SK-N-SH (cell line): ENCODE measurements at regions not wholly inside any gene's neighbourhood (a gene's known extent, or its start where the extent isn't known, plus 50 kb on each side); places are given as distances from the start of the nearest gene placed in this dataset.

Source experiments
- CTCF ChIP-seq: fragments of 200-600 bp; sonication (generic); IDR thresholded peaks from 2 replicates; pipeline ENCODE4 v1.6.1; 2017; ENCODE audit warnings: antibody characterized with exemption, mild to moderate bottlenecking, moderate library complexity
- EP300 ChIP-seq, 2 experiments: IDR thresholded peaks; 2 replicates each; pipeline versions ENCODE4 v1.4.0 to v1.6.1; 2012; ENCODE audit warnings: borderline replicate concordance in 1 of 2, low read depth in 1 of 2, low read length in 1 of 2
- EZH2phosphoT487 ChIP-seq: fragments of 200-600 bp; sonication (generic); IDR thresholded peaks from 2 replicates; pipeline ENCODE4 v1.6.1; 2017; ENCODE audit warnings: low read depth, mixed run types, mild to moderate bottlenecking, antibody characterized with exemption, moderate library complexity, borderline replicate concordance
- MAX ChIP-seq: IDR thresholded peaks from 2 replicates; pipeline ENCODE4 v1.4.0; 2012; ENCODE audit warnings: low read depth
- POLR2AphosphoS5 ChIP-seq: IDR thresholded peaks from 2 replicates; pipeline ENCODE4 v1.6.1; 2012; ENCODE audit warnings: low read depth, low read length
- RAD21 ChIP-seq: IDR thresholded peaks from 2 replicates; pipeline ENCODE4 v1.6.1; 2012; ENCODE audit warnings: mild to moderate bottlenecking, low read length
- REST ChIP-seq: IDR thresholded peaks from 2 replicates; pipeline ENCODE4 v1.6.1; 2012; ENCODE audit warnings: mild to moderate bottlenecking, low read depth, low read length, moderate library complexity
- SIN3A ChIP-seq: IDR thresholded peaks from 2 replicates; pipeline ENCODE4 v1.6.1; 2012; ENCODE audit warnings: low read depth, mild to moderate bottlenecking, low read length, moderate library complexity, borderline replicate concordance
- TAF1 ChIP-seq: IDR thresholded peaks from 2 replicates; pipeline ENCODE4 v1.6.1; 2012; ENCODE audit warnings: low read depth, mild to moderate bottlenecking, low read length, moderate library complexity, borderline replicate concordance
- TCF12 ChIP-seq: IDR thresholded peaks from 2 replicates; pipeline ENCODE4 v1.4.0; 2012
- USF2 ChIP-seq: fragments of 150-350 bp; IDR thresholded peaks from 2 replicates; pipeline ENCODE4 v1.6.1; 2017; ENCODE audit warnings: antibody characterized with exemption, low read length, low read depth, borderline replicate concordance
- YY1 ChIP-seq: IDR thresholded peaks from 2 replicates; pipeline ENCODE4 v1.4.0; 2012; ENCODE audit warnings: low read depth, mild to moderate bottlenecking

GRCh38 chr12:113568021-113568420 is 96.3 kb upstream of the LHX5 start:
- TF ChIP-seq POLR2AphosphoS5 (no peak), CTCF (no peak), RAD21 (no peak), YY1 (no peak), REST (no peak), SIN3A (no peak), TAF1 (no peak), MAX (no peak), USF2 (no peak), TCF12 (no peak), EZH2phosphoT487 (no peak), EP300 (IDR thresholded peaks at IDR 0.05; ENCODE audit: borderline replicate concordance in 1 of 2, low read depth in 1 of 2, low read length in 1 of 2) (no peak)
